ENCODE measurements at regions not wholly inside any gene's neighbourhood (a gene's known extent, or its start where the extent isn't known, plus 50 kb on each side); places are given as distances from the start of the nearest gene placed in this dataset.

DNA sequence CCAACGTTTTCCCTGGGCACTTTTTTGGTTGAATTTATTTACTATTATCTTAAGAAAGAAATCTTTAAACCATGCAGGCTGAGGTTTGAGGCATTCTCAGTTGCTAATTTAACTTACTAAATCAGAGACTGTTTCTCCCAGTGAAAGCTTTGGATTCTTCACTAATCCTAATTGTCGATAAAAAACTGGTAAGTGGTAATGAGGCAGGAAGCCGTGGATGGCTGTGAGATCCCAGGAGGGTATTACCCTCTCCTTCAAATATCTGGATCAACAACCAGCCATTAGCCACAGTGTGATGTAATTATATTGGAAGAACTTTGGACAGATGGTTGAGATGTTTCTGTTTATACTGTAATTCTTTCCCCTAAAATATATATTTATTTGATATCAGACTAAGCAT is 485.0 kb downstream of the DISC1 start:
- no peaks in the 10 kb centered on the region for H4K20me1 ChIP-seq (replicated peaks; ENCODE audit: control insufficient read depth, extremely low read depth, insufficient read depth, low read length)
- no TSS peak for BruUV-seq (replicated peaks)
- H3K4me1 ChIP-seq (ENCODE audit: control insufficient read depth, extremely low read depth, insufficient read depth, low read length) = no peaks in the 10 kb centered on the region
- intact Hi-C loops (cut with micrococcal nuclease) = no loop called here
- no peaks in the 10 kb centered on the region for H3K36me3 ChIP-seq (ENCODE audit: control insufficient read depth in 2 of 2, extremely low read depth in 1 of 2, insufficient read depth in 2 of 2, low read length in 2 of 2)
- FAIRE-seq (no peak), DNase-seq (ENCODE audit: low read depth, low spot score) (no peak)
- H2AFZ ChIP-seq (ENCODE audit: low read depth, low read length) = no peak overlapping the region
- CTCF ChIA-PET = no interaction called here
- H3K9ac ChIP-seq (replicated peaks; ENCODE audit: extremely low read depth, insufficient read depth, low read length) = no peak overlapping the region
- no peaks in the 10 kb centered on the region for H3K27me3 ChIP-seq (ENCODE audit: control insufficient read depth in 2 of 2, insufficient read depth in 2 of 2, low read length in 2 of 2)
- H3K9me1 ChIP-seq (replicated peaks; ENCODE audit: control insufficient read depth, extremely low read depth, insufficient read depth, low read length) = no peaks in the 10 kb centered on the region
- no peaks in the 10 kb centered on the region for H3K9me3 ChIP-seq (replicated peaks; ENCODE audit: control insufficient read depth, insufficient read depth, low read length)
- POLR2A ChIA-PET = no interaction called here
- no peak overlapping the region for H3K4me2 ChIP-seq (ENCODE audit: insufficient read depth, low read length)
- dilution Hi-C loops (cut with MboI; ENCODE audit: extremely low pct_ligation_motif_present, low sequenced_read_pairs) = no loop called here
- H3K27ac ChIP-seq (ENCODE audit: insufficient read depth, low read depth, low read length) = no peak overlapping the region
- no peaks in the 10 kb centered on the region for H3K79me2 ChIP-seq (ENCODE audit: control insufficient read depth, insufficient read depth, low read length)
- no peak overlapping the region for H3K4me3 ChIP-seq (replicated peaks in 1 of 3; ENCODE audit: insufficient read depth in 1 of 3, low read depth in 1 of 3, low read length in 3 of 3)
- TF ChIP-seq, protein P1, sequence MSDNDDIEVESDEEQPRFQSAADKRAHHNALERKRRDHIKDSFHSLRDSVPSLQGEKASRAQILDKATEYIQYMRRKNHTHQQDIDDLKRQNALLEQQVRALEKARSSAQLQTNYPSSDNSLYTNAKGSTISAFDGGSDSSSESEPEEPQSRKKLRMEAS (IDR thresholded peaks at IDR 0.05; ENCODE audit: insufficient read depth, insufficient read length) = no peak
- no peak for TF ChIP-seq EZH2 (IDR thresholded peaks at IDR 0.05; ENCODE audit: borderline replicate concordance, low read depth, low read length, severe bottlenecking)
- no peak for TF ChIP-seq FOS (IDR thresholded peaks at IDR 0.05; ENCODE audit: borderline replicate concordance, insufficient read depth, low read length)
- no peak for TF ChIP-seq GATA2 (IDR thresholded peaks at IDR 0.05; ENCODE audit: insufficient read depth, insufficient read length, low read depth, low read length)
- no peak for TF ChIP-seq POLR2A (IDR thresholded peaks at IDR 0.05; ENCODE audit: low read depth, low read length)
- TF ChIP-seq POLR2AphosphoS5 (IDR thresholded peaks at IDR 0.05; ENCODE audit: insufficient read depth, low read depth, low read length) = no peak
- TF ChIP-seq MYC (IDR thresholded peaks at IDR 0.05; ENCODE audit: low read depth, low read length) = no peak
- no peak for TF ChIP-seq JUN (IDR thresholded peaks at IDR 0.05; ENCODE audit: borderline replicate concordance, insufficient read depth, insufficient read length, low read depth)
- no peak for TF ChIP-seq CTCF (IDR thresholded peaks at IDR 0.05; ENCODE audit: extremely low read depth in 1 of 2, insufficient read depth in 1 of 2, low read depth in 1 of 2, low read length in 2 of 2)

Data from endothelial cell of umbilical vein (primary cell).